NCI-H1694 treated with DMSO at 0.1 percent for 48 hours (cell line): ENCODE measurements at regions not wholly inside any gene's neighbourhood (a gene's known extent, or its start where the extent isn't known, plus 50 kb on each side); places are given as distances from the start of the nearest gene placed in this dataset.

ENCODE experiments used
- DNase-seq: peaks from one replicate; lab custom pipeline; 2025; lab: John Stamatoyannopoulos, UW

DNA sequence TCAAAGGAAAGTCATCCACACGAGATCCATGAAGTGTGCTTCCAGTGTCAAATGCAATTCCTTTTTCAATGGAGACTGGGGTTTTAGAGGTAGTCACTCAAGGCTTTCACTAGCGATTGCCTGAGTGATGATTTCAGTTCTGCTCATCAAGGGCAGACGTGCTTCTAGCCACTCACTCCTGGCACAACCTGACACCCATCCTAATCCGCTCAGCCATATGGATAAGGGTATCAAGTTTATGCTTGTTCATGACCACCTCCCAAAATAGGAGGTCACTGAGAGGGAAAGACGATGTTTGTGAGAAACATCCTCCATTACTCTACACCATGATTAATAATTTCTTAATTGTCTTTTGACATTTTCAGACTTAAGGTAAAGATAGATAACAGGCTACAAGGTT is 91.3 kb upstream of the HEY2 start:
- no peak for DNase-seq

DNA sequence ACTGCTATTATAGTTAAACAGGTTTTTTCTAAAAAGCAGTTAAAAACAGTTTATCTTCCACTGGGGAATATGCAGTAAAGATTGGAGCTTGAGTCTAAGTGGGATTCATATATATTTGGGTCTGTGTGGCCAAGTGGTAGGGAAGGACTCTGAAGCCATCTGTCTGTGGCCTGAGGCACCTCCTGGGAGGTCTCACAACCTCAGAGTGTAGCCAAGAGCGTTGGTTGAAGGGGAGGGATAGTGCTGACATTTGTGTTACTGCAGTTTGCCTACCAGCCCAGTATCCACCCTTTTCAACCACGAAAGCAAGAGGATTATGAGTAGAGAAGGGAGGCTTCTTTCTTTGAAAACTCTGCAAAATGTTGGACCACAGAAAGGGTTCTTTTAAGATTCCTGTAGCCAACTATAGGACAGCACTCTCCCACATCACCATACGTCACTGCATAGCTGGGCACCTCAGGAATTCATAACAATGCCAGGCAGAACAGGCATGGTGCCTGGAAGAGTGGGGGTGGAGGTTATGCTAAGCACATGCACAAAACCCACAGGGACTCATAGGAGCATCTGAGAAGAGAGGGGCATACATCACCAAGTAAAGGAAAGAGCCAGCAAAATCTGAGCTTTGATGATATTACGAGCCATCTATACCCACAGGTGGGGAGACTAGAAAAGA is 90.5 kb upstream of the HEY2 start:
- DNase-seq: no peak

DNA sequence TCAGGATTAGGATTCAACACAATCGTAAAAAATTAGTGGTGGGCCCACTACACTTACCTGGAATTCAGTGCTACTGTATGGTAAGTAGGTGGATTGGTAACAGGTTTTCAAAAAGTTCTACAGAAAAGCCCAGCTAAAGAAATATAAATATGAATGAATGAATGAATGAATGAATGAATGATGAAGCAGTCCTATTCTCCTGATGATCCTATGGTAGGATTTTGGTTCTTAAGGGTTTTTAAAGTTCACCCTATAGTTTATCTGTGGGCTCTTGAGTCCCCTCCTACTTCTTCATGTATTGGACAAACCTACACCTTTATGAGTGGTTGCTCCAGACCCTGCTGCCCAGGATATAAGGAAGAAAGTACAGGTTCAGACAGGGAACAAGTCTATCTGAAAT is 89.5 kb upstream of the HEY2 start:
- no peak for DNase-seq

GRCh38 chr6:125662296-125662695 is 87.1 kb upstream of the HEY2 start:
- no peak for DNase-seq

DNA sequence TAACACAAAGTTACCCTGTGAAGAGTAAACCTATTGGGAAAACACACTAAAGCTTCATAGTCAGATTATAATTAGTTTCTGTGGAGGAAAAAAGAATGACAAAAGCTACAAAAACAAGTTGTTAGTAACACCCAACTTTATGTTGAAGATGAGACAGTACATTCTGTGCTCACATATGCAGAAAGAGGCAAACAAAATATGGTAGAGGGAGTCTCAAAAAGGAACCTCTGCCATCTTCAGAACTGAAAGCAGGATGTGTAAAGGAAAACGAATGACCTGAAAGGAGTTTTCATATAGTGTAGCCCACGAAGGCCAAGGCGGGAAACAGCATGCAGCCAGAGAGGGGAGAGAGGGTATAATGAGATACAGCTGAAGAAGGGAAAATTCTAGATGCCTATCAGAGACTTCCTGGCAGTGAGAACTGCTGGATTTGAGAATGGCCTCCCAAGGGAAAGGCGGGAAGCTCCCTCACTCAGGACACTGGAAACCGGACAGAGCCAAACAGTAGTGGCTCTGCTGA is 84.1 kb upstream of the HEY2 start:
- DNase-seq: no peak

DNA sequence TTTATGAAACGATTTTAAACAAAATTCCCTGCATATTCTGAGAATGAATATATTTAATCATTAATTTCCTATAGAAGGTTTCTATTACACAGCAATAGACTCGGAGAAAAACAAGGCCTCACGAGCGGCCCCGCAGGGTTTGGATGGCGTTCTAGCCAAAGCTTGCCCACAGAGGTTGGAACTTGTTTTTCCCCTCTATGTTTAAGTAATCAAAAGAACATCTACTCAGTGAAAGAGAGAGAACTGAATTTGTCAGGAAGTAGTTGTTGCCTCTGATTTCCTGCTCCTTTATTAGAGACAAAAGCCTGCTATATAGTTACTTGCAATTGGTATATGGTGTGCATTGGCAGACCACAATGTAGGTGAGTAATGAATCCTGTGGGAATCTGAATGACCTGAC is 82.1 kb upstream of the HEY2 start:
- no peak for DNase-seq

- DNase-seq: no peak
Observed at GRCh38 chr6:125668071-125668470, 81.4 kb upstream of the HEY2 start.

DNA sequence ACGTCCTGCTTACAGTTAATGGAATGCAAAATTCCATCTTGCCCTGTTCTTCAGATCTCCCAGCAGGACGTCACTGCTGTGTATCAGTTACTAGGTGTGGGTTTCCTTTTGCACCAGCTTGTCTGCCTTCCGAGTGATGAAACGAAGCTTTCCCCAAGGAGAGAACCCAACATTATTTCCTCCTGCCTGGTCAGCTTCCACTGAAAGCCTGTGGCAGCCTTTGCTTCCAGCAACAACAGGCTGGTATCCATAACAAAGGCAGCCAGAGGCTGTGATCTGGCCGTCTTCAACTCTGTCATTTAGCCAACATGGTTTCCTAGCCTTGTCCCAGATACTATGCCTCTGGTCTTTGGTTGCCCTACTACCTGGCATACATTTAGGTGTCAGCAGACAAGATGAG is 78.9 kb upstream of the HEY2 start:
- DNase-seq: no peak

DNA sequence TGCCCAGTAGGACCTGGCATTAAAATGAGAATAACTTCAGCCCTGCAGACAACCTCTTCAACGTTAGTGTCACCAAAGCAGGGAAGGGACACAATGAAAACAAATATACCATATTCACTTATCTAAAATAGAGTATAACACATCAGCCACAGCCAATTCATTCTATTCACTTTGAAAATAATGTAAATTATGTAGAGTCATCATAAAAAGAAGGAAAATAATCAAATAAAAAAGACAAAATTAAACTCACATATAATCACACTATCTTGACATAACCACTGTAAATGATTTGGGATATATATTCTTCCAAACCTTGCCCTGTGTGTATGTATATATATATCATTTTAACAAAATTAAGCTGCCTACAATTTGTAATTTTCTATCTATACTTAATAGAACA is 78.1 kb upstream of the HEY2 start:
- no peak for DNase-seq

DNA sequence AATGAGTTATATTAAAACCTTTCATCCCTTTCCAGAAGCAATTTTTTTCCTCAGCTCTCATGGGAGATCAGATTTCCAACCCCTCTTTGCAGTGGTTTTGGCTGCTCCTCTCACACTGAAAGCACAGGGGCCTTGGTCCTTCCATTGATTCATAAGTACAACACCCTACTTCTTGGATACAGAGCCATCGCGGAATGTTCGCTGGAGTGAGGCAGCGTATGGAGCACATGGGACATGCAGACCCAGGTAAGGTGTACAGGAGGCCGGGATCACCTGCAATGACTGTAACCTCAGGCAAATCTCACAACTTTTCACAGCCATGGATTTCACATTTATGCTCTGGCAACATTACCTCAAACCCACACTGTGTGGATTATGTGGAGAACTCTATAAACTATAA is 75.2 kb upstream of the HEY2 start:
- no peak for DNase-seq

DNA sequence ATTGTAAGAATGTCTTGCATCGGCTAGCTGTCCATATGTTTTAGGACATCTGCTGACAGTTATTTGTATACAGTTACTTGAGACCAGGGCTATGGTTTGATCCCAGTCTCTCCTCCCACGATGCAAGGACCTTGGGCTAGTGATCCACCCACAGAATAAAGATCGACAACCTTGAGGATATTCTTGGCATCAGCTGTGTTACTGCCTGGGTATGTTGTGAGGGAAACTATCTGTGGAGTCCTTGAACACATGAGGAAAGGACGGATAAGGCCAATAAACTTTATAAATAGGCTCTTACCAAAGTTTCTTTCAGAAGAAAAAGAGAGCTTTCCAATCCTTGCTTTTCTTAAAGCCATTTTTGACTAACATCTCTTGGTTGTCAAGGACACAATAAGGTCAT is 70.8 kb upstream of the HEY2 start:
- DNase-seq: no peak

- no peak for DNase-seq
Observed at GRCh38 chr6:125679128-125679527, 70.3 kb upstream of the HEY2 start.

DNA sequence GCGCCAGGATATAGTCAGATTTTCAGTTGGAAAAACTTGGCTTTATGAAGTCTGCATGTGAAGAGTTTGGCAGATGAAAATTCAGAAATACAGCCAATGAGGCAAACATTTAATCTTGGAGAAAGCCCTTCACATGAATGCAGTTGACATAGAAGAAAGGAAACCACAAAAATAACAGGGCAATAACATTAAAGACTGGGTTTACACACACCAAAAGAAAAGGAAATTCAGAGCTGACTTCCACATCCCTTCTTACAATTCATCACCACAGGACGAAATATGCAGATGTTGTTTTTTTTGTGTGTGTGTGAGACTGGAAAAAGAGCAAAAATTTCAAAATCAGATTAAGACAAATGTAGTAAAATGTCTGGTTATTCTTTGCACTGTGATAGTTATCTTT is 69.8 kb upstream of the HEY2 start:
- DNase-seq: no peak

- no peak for DNase-seq
Observed at GRCh38 chr6:125682939-125683338, 66.5 kb upstream of the HEY2 start.

DNA sequence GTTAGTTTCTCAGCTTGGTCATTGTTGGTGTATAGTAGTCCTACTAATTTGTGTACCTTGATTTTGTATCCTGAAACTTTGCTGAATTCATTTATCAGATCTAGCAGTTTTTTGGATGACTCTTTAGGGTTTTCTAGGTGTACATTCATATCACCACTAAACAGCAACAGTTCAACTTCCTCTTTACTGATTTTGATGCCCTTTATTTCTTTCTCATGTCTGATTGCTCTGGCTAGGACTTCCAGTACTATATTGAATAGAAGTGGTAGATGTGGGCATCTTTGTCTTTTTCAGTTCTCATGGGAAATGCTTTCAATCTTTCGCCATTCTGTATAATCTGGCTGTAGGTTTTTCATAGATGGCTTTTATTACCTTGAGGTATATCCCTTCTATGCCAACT is 61.3 kb upstream of the HEY2 start:
- no peak for DNase-seq

GRCh38 chr6:125693480-125693879 is 56.0 kb upstream of the HEY2 start:
- no peak for DNase-seq

GRCh38 chr6:125699591-125699990 is 49.8 kb upstream of the HEY2 start:
- DNase-seq: no peak
